Subcutaneous abdominal adipose tissue (tissue), 5 donors: ENCODE measurements at regions not wholly inside any gene's neighbourhood (a gene's known extent, or its start where the extent isn't known, plus 50 kb on each side); places are given as distances from the start of the nearest gene placed in this dataset.

ENCODE experiments used
- H3K27ac ChIP-seq: one replicate; pipeline ENCODE4 v1.7.0; 2013; ENCODE audit warnings: low read depth, mild to moderate bottlenecking, inconsistent platforms, low read length, moderate library complexity
- H3K27me3 ChIP-seq, 5 donors: one replicate each; pipeline ENCODE4 v1.7.0; 2013; ENCODE audit warnings: low read length in 5 of 5, inconsistent platforms in 1 of 5; ENCODE audit not compliant: control insufficient read depth in 5 of 5, insufficient read depth in 4 of 5
- H3K36me3 ChIP-seq, 5 donors: one replicate each; pipeline ENCODE4 v1.7.0; 2013; ENCODE audit warnings: low read length in 5 of 5; ENCODE audit not compliant: control insufficient read depth in 5 of 5, insufficient read depth in 5 of 5
- H3K4me1 ChIP-seq, 5 donors: one replicate each; pipeline ENCODE4 v1.7.0; 2013; ENCODE audit warnings: low read length in 5 of 5, mild to moderate bottlenecking in 3 of 5, moderate library complexity in 1 of 5; ENCODE audit not compliant: control insufficient read depth in 5 of 5, insufficient read depth in 5 of 5
- H3K4me3 ChIP-seq, 5 donors: one replicate each; pipeline ENCODE4 v1.7.0; 2013; ENCODE audit warnings: low read length in 5 of 5, low read depth in 1 of 5
- H3K9ac ChIP-seq, 5 donors: one replicate each; pipeline ENCODE4 v1.7.0; 2013; ENCODE audit warnings: low read length in 5 of 5, mild to moderate bottlenecking in 4 of 5, moderate library complexity in 3 of 5
- H3K9me3 ChIP-seq, 5 donors: one replicate each; pipeline ENCODE4 v1.7.0; 2013; ENCODE audit warnings: low read length in 5 of 5; ENCODE audit not compliant: control insufficient read depth in 5 of 5
- donor health status: healthy.
- donor health status: healthy.
- donor health status: healthy.
- donor health status: healthy.
- donor health status: healthy.

DNA sequence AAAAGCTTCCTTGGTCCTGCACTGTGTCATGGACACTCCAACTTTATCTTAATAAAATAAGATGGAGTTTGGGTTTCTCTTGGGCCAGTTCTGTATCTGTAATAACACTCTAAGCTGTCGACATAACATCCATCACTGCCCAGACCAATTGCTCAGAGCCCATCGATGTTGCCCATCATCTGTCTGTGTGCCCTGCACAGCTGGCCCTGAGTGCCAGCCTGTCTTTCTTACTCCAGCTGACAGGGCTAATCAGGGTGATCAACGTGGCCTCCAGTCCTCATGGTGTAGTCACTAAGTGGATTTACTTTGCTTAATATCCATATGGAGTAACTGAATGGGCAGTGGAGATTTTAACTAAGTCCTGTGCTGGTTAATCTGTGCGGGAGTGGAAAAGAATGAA lies 419.8 kb upstream of the TPM1 start:
- Histone ChIP-seq H3K9me3 (no peaks in the 10 kb centered on the region), H3K36me3 (peaks cover 0 to 4% (median 0%) of the 10 kb centered on the region in 5 donors), H3K4me1 (peaks cover 0 to 22% (median 17%) of the 10 kb centered on the region in 5 donors), H3K4me3 (no peak overlapping the region), H3K27ac (no peak overlapping the region), H3K27me3 (no peaks in the 10 kb centered on the region), H3K9ac (no peak overlapping the region)

DNA sequence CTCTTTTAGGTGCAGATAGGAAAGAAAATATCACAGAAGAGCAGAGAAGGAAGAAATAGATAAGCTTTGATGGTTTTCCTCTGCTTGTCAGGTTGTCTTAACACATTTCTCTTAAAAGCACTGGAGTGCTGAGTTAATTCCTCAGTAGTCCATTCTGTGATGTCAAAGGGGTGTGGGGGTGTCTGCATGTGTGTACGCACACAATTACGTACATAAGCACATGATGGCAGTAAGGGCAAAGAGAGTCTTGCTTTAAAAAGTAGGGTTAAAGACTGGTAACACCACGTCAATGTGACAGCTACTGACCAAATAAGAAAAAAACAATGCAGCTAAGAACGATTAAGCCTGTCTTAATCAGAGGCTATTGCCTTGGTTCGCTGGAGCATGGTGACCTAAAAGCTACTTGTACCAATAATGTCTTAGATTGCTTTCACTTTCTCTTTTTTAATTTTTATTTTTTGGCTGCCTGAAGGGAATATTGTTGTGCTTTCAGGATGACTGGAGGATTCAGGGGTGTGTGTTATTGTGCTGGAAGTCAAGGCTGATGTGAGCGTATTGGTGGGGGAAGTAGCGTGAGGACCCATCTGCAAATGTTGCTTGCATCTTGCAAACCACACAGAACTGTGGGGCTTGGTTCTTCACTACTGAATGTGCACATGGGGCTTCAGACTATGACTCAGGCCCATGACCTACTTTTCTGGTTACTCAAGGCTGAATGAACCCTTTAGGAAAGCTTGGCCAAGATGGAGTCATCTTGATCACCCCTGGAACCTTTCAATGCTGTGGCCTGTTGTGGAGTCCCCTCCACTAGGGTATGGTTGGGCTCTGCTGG lies 417.8 kb upstream of the TPM1 start:
- H3K27me3 ChIP-seq, result no peaks in the 10 kb centered on the region
- peaks cover 0 to 4% (median 0%) of the 10 kb centered on the region in 5 donors for H3K36me3 ChIP-seq
- peak overlapping the region; percentile 21 for H3K27ac ChIP-seq
- no peaks in the 10 kb centered on the region for H3K9me3 ChIP-seq
- H3K4me1 ChIP-seq, result peaks cover 0 to 19% (median 17%) of the 10 kb centered on the region in 5 donors
- peak overlapping the region in 1 of 5 donors; percentile 6 for H3K9ac ChIP-seq
- H3K4me3 ChIP-seq, result peak overlapping the region; percentile 31 to 52 (median 36)

DNA sequence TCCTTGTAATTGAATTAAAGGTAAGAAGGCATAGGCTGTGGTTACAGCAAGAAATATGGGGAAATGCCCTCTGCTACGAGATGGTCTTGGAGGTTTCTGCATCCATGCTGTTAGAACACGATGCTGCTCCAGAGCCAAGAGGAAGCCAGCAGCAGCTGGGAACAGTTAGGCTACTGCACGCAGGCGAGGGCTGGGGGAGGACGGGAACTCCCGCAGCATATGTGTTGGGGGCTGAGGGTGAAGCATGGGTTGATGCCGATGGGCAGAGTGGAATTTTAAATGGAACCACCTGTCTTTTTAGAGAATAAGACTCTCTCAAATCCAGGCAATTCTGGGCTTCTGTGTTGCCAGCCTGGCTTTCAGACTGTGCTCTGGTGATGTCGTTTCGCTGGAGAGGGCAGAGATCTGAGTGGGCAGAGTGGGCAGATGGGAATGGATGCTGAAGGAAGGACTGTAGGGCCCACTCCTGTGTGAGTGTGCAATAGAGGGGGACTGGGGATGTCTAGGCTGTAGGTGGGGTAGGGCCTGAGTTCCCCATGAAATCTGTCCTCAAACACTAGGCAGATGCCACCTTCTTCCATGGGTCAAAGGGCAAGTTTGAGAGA lies 417.0 kb upstream of the TPM1 start:
- H3K4me3 ChIP-seq, result peak overlapping the region in 1 of 5 donors; percentile 52
- H3K27ac ChIP-seq, result peak overlapping the region; percentile 21
- no peaks in the 10 kb centered on the region for H3K9me3 ChIP-seq
- no peak overlapping the region for H3K9ac ChIP-seq
- H3K4me1 ChIP-seq, result peaks cover 0 to 19% (median 17%) of the 10 kb centered on the region in 5 donors
- H3K36me3 ChIP-seq, result peaks cover 0 to 5% (median 0%) of the 10 kb centered on the region in 5 donors
- H3K27me3 ChIP-seq, result no peaks in the 10 kb centered on the region

DNA sequence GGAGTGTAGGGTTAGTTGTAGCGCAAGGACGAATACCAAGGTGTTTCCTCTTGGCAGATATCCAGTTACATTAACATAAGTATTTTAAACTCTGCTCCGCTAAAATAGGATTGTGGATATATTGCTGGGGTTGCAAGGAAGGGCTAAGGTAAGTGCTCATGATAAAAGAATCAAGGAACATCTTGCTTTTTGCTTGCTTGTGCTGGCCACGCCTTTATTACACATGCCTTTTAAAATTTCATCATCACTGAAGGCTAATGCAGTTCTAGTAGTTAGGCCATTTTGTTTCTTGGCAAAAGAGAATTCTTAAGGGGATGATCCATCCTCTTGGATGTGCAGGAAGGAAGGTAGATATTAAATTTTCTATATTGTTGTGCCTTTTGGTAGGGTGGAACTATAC lies 415.6 kb upstream of the TPM1 start:
- Histone ChIP-seq H3K36me3 (peaks cover 0 to 7% (median 0%) of the 10 kb centered on the region in 5 donors), H3K27ac (no peak overlapping the region), H3K4me3 (no peak overlapping the region), H3K4me1 (peaks cover 0 to 19% (median 17%) of the 10 kb centered on the region in 5 donors), H3K9me3 (no peaks in the 10 kb centered on the region), H3K9ac (no peak overlapping the region), H3K27me3 (no peaks in the 10 kb centered on the region)

DNA sequence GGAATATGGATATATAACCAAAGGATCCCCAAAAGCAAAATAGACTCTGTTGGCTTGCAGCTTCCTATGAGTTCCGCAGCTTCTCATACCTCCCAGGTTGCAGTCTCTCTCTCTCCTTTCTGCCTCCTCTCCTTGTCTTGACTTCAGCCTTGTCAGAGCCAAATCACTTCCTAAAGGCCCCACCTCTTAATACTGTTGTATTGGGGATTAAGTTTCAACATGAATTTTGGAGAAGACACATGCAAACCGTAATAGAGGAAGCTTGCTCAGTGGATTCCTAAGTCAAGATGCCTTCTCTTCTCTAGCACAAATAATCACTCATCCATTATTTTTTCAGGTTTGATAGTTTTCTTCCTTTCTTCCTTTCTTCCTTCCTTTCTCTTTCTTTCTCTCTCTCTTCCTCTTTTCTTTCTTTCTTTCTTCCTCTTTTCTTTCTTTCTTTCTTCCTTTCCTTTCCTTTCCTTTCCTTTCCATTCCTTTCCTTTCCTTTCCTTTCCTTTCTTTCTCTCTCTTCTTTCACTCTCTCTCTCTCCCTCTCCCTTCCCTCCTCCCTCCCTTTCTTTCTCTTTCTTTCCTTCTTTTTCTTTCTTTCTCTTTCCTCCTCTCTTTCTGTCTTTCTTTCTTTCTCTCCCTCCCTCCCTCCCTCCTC lies 411.3 kb upstream of the TPM1 start:
- Histone ChIP-seq H3K4me3 (no peak overlapping the region), H3K27ac (no peak overlapping the region), H3K9ac (no peak overlapping the region), H3K9me3 (peaks cover 0 to 4% (median 0%) of the 10 kb centered on the region in 5 donors), H3K27me3 (no peaks in the 10 kb centered on the region), H3K36me3 (peaks cover 0 to 7% (median 0%) of the 10 kb centered on the region in 5 donors), H3K4me1 (peaks cover 0 to 4% (median 0%) of the 10 kb centered on the region in 5 donors)

DNA sequence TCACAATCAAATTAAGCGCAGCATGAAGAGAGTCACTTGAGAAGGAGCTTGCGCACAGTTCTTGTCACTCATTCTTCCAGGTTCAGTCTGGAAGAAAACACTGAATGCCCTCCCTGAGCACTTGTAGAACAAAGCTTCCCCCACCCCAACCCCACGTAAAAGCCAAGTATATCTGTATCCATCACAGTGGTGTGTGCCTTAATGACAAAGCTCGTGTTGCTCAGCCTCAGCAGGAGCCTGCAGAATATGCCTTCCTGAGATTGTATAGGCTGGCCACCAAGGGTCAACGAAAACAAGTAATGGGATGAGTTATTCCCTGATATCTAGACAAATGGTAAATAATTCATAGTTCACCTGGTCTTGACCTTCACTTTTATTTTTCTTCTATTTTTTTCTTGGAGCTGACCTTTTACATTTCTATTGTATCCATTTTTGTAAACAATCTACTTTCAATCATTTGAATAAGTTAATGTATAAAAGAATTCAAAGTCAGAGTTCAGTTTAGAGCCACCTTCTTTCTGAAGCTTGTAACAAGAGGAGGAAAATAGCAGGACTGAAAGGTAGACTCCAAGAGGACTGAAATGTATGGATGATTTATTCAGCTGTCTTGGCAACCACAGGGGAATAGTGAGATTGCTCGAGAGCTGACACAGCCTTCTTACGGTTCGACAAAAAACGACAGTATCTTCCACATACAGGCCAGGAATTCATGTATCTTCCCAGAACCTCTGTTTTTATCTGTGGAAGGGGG lies 405.5 kb upstream of the TPM1 start:
- Histone ChIP-seq H3K9me3 (peaks cover 0 to 4% (median 0%) of the 10 kb centered on the region in 5 donors), H3K9ac (no peak overlapping the region), H3K4me3 (no peak overlapping the region), H3K36me3 (peaks cover 0 to 2% (median 0%) of the 10 kb centered on the region in 5 donors), H3K27me3 (no peaks in the 10 kb centered on the region), H3K27ac (no peak overlapping the region), H3K4me1 (peaks cover 0 to 15% (median 4%) of the 10 kb centered on the region in 5 donors)

DNA sequence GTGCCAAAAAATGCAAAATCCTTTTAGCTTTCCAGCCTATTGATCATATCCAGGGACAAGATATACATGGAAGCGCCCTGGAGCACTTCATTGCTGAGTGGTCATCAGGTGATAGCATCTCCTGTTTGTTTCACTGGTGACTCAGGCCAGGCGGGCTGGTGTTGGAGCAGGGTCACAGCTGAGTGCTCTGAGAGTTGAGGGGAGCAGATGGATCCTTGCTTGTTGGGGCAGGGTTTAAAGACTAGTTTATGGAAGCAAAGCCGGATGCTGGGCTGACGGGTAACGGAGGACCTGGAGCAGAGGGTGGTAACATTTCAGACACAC lies 405.0 kb upstream of the TPM1 start:
- H3K9me3 ChIP-seq, result peaks cover 0 to 4% (median 0%) of the 10 kb centered on the region in 5 donors
- no peaks in the 10 kb centered on the region for H3K27me3 ChIP-seq
- no peak overlapping the region for H3K27ac ChIP-seq
- peaks cover 0 to 15% (median 5%) of the 10 kb centered on the region in 5 donors for H3K4me1 ChIP-seq
- no peak overlapping the region for H3K9ac ChIP-seq
- H3K36me3 ChIP-seq, result peaks cover 0 to 2% (median 0%) of the 10 kb centered on the region in 5 donors
- H3K4me3 ChIP-seq, result no peak overlapping the region

DNA sequence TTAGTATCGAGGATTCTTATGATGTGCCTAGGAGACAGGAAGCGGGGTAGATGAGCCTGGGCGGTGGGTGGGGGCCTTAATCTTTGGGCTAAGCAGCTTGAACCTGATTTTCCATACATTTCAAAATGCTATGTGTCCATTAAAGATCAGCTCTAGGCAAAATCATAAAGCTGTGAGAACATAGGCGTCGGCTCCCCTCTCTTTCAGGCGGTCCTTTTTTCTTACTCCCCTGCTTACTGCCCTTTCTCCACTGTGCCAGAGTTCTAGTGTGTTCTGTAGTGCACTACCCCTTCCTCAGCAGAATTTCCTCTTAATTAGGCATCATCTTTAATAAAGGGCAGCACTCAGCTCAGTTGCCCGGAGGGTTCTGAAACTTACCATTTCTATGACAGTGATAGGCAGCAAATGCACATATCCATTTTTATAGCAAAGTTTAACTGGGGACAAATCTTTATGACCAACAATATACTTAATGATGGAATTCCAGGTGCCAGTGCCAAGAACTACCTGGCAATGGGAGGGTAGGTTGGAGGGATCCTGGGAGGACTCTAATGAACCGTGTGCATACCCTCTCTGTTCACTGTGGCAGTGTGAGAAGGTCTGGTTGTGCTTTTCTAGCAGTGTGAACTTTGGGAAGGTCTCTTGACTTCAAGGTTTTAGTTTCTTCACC lies 404.5 kb upstream of the TPM1 start:
- Histone ChIP-seq H3K27ac (no peak overlapping the region), H3K36me3 (peaks cover 0 to under 1% (median 0%) of the 10 kb centered on the region in 5 donors), H3K27me3 (no peaks in the 10 kb centered on the region), H3K9ac (no peak overlapping the region), H3K4me3 (no peak overlapping the region), H3K9me3 (peaks cover 0 to 4% (median 0%) of the 10 kb centered on the region in 5 donors), H3K4me1 (peaks cover 0 to 18% (median 5%) of the 10 kb centered on the region in 5 donors)

DNA sequence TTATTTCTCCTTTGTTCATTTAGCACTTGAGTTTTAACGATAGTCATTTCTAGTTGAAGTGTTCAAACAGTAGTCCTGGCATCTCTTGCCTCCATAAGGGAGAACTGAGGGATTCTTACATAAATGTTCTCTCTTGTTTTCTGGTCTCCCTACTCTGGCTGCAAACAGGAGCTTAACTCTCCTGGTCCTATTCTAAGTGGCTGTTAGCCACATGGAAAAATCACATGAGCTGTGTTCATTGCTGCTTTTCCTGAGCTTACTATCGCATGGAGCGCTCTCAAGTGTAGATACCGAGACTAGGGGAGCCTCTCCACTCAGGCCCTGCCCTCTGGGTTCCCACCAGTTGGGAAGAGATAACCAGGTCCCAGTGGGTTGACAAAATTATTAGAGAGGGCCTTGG lies 403.1 kb upstream of the TPM1 start:
- no peak overlapping the region for H3K27ac ChIP-seq
- no peak overlapping the region for H3K9ac ChIP-seq
- no peaks in the 10 kb centered on the region for H3K9me3 ChIP-seq
- H3K4me1 ChIP-seq, result peaks cover 0 to 28% (median 14%) of the 10 kb centered on the region in 5 donors
- no peaks in the 10 kb centered on the region for H3K27me3 ChIP-seq
- H3K4me3 ChIP-seq, result no peak overlapping the region
- H3K36me3 ChIP-seq, result no peaks in the 10 kb centered on the region
